Renal pelvis (tissue), 1 donor: ENCODE measurements at regions not wholly inside any gene's neighbourhood (a gene's known extent, or its start where the extent isn't known, plus 50 kb on each side); places are given as distances from the start of the nearest gene placed in this dataset.
"Not testable (repeated sequence)": the region's sequence is repeated elsewhere in the genome, so short reads cannot be mapped to it uniquely, and the experiment has no call there.

Source experiments
- DNase-seq: peaks from one replicate; pipeline ENCODE4 v3.0.0-alpha.2; 2013

GRCh38 chr13:22893777-22894176 is 287.0 kb upstream of the SGCG start:
- DNase-seq, result no peak

DNA sequence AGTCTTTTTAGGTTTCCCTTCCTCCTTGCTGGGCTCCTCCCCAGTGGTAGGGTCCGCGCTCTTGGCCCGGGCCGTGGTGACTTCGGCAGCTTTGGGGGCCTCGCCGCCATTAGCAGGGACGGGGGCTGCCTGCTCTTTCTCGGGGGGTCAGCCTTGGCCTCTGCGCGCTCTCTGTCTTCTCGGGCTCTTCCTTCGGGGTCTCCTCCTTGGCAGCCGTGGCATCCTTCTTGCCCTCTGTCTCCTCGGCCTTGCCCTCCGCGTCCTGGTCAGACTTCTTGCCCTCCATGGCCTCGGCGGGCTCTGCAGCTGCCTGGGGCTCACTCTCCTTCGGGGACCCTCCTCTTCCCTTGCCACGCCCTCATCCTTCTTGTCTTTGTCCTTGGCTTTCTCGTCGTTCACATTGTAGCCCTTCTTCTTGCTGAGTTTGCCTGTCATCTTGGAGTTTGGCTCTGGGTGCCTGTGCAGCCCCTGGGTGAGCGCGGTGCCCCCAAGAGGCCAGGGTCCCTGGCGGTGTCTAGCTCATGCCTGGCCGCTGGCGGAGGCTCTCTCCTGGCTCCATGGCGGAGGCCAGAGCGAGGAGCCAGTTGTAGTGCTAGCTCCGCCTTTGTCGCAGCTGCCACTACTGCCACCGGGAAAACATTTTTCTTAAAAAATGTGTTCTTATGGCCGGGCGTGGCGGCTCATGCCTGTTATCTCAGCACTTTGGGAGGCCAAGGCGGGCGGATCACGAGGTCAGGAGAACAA is 283.0 kb upstream of the SGCG start:
- DNase-seq, result no peak

- DNase-seq, result not testable (repeated sequence)
Measured at GRCh38 chr13:22900416-22900951, 280.3 kb upstream of the SGCG start.

GRCh38 chr13:22903301-22903700 is 277.5 kb upstream of the SGCG start:
- no peak for DNase-seq

GRCh38 chr13:22903925-22904324 is 276.9 kb upstream of the SGCG start:
- DNase-seq, result no peak

- peak; percentile 61 for DNase-seq
Measured at GRCh38 chr13:22915442-22916082, 265.2 kb upstream of the SGCG start.

DNA sequence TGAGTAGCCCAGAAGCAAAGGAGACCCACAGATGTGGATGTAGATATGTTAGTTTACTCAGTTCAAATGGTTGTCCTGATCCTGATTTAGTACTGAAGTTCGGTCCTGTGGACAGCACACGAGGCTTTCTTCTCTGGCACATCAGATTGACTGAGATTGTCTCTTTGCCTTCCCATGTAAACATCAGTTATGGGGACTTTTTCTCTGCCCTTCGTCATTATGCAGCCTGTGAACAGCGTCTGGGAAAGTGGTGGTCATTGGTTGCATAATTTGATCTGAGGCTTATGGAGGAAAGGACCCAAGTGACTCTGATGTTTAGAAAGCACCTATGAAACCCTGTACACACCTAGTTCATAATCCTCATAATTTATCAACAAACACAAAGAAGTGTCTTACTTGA is 264.5 kb upstream of the SGCG start:
- DNase-seq, result not testable (repeated sequence)

GRCh38 chr13:22925881-22926747 is 254.7 kb upstream of the SGCG start:
- DNase-seq, result peak; percentile 58

GRCh38 chr13:22926748-22927400 is 253.9 kb upstream of the SGCG start:
- no peak for DNase-seq

GRCh38 chr13:22927845-22928244 is 252.9 kb upstream of the SGCG start:
- DNase-seq, result not testable (repeated sequence)

- no peak for DNase-seq
Measured at GRCh38 chr13:22929381-22930126, 251.2 kb upstream of the SGCG start.

- no peak for DNase-seq
Measured at GRCh38 chr13:22931576-22931975, 249.2 kb upstream of the SGCG start.

DNA sequence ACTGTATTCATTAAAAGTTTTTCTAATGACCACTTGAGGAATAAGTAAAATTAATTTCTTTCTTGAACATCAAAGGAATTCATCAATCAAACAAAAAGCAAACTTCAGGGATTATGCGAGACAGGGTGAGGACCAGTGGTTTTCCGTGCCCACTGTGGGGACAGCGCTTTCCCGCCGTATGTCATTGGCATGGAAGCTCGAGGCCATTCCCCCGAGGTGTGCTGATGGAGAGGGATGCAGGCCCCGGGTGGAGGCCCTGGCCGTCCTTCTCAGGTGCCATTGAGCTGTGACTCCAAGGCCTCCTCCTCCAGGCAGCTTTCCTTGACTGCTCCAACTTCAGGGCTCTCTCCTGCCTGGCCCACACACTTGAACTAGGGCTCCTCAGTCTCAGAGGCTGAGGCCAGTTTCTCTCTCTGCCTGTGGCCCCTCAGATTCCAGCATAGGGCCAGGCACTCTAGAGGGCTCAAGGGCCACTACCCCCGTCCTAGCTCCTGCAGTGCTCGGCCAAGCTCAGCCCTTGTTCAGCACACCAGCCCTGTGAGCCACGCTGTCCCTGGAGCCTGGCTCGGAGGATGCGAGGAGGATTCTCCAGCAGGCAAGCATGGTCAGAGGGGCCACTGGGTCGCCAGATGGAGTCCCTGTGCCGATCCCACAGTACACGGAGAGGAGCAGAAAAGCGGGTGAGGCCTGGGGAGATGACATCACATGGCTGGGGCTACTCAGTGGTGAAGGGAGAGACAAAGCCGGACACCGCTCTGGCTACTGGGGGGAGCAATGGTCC is 248.0 kb upstream of the SGCG start:
- DNase-seq, result not testable (repeated sequence)

DNA sequence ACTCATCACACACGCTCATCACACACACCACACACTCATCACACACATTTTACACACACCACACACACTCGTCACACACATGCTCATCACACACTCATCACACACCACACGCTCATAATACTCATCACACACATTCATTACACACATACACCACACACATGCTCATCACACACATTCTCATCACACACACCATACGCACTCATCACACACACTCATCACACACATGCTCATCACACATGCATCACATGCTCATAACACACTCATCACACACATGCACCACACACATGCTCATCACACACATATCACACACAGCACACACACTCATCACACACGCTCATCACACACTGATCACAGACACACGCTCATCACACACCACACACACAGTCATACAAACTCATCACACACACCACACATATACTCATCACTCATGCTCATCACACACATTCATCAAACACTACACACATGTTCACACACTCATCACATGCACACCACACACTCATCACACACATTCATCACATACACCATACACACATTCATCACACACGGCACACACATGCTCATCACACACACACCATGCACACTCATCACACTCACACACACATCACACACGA is 247.1 kb upstream of the SGCG start:
- DNase-seq, result no peak

DNA sequence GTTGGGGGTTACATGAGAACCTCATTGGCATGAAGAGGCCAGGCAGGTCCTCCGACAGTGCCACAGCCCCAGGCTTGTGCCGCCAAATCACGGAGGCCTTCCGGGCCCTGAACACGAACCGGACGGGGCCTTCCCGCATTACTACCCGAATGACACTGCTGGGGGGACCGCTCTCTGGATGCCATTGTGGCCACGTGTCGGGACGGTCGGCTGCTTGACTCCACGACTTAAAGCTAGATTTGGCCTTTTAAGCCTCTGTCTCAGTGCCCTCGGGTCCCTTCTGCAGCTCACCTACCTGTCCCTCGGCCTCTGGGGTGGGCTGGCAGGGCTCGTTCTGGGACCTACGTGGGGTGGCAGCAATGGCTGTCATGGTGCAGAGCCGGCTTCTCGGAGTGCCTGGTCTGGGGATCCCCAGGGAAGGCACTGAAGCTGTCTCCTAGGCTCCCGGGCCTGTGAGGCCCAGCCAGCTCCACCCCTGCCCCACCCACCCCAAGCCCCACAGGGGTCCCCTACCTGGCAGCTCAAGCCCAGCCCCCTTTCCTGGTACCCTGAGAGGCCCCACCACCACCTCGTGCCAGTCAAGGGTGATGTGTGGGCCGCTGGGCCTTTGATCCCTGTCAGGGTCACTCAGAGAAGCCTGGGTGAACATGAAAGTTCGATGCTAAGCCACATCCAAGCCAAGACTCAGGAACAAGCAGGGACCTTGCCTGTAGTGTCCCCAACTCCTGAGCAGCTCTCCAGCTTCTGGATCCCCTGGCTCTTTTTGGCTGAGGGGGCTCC is 245.8 kb upstream of the SGCG start:
- DNase-seq, result no peak

DNA sequence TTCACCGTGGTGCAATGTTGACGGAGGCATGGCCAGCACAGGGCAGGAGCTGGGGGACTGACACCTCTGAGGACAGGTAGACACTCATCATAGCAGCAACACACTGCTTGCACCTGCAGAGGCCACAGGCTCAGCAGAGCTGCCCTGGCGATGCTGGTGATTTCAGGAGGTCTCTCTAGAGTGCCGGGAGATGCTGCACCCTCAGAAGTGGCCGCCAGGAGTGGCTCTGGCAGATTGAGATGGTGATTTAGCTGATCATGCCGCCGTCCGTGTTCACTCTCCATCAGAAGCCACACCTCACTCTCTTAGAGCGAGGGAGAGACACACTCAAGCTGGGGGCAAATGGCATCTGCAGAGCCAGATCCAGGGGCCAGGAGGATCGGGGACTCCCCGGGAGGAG is 244.6 kb upstream of the SGCG start:
- DNase-seq, result no peak

DNA sequence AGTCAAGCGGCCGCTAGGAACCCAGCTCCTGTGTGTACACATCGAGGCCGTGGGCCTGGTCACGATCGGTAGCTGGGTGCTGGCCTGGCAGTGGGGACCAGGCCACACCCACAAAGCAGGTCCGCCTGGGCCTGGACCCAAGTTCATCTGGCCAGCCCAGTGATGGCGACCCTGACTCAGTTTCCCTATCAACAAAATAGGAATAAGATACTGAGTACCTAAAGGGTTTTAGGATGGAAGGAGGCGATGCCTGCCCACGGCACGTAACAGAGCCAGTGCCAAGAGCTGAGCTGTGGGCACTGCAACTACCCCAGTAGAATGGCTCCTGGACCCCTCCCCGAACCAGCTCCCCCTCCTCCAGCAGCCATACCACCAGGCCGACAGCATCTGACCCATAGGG is 243.5 kb upstream of the SGCG start:
- no peak for DNase-seq

- DNase-seq, result no peak
Measured at GRCh38 chr13:22937953-22938352, 242.8 kb upstream of the SGCG start.

- no peak for DNase-seq
Measured at GRCh38 chr13:22938576-22938975, 242.2 kb upstream of the SGCG start.
